Smooth muscle cell (in vitro differentiated cells): ENCODE measurements at regions not wholly inside any gene's neighbourhood (a gene's known extent, or its start where the extent isn't known, plus 50 kb on each side); places are given as distances from the start of the nearest gene placed in this dataset.
"Not testable (repeated sequence)": the region's sequence is repeated elsewhere in the genome, so short reads cannot be mapped to it uniquely, and the experiment has no call there.

Experiments
- DNase-seq: peaks from one replicate; lab custom pipeline; 2025; ENCODE audit not compliant: unreplicated experiment; lab: John Stamatoyannopoulos, UW
- H2AFZ ChIP-seq: fragments of 200-600 bp; sonication (generic); 2 replicates; pipeline ENCODE4 v1.6.0; 2016; ENCODE audit warnings: antibody characterized with exemption, low read depth, mild to moderate bottlenecking
- H3F3A ChIP-seq: fragments of 200-600 bp; sonication (generic); 2 replicates; pipeline ENCODE4 v1.6.0; 2017; ENCODE audit warnings: antibody characterized with exemption, low read depth
- H3K27ac ChIP-seq: fragments of 200-600 bp; sonication (generic); 2 replicates; pipeline ENCODE4 v1.5.1; 2016; ENCODE audit warnings: low read depth, mild to moderate bottlenecking
- H3K27me3 ChIP-seq: fragments of 200-600 bp; sonication (generic); 2 replicates; pipeline ENCODE4 v1.6.1; 2016; ENCODE audit warnings: low read depth, mild to moderate bottlenecking
- H3K36me3 ChIP-seq: fragments of 200-600 bp; sonication (generic); 2 replicates; pipeline ENCODE4 v1.5.1; 2016; ENCODE audit warnings: low read depth
- H3K4me1 ChIP-seq: fragments of 200-600 bp; sonication (generic); 2 replicates; pipeline ENCODE4 v1.5.1; 2016; ENCODE audit warnings: low read depth
- H3K4me2 ChIP-seq: fragments of 200-600 bp; sonication (generic); 2 replicates; pipeline ENCODE4 v1.6.0; 2016; ENCODE audit warnings: mild to moderate bottlenecking
- H3K4me3 ChIP-seq: fragments of 200-600 bp; sonication (generic); 2 replicates; pipeline ENCODE4 v1.5.1; 2016; ENCODE audit warnings: mild to moderate bottlenecking
- H3K79me2 ChIP-seq: fragments of 200-600 bp; sonication (generic); 2 replicates; pipeline ENCODE4 v1.6.0; 2016; ENCODE audit warnings: low read depth, mild to moderate bottlenecking
- H3K9ac ChIP-seq: fragments of 200-600 bp; sonication (generic); 2 replicates; pipeline ENCODE4 v1.6.0; 2016; ENCODE audit warnings: low read depth
- H3K9me3 ChIP-seq: fragments of 200-600 bp; sonication (generic); replicated peaks from 2 replicates; pipeline ENCODE4 v1.5.1; 2016; ENCODE audit warnings: low read depth
- H4K20me1 ChIP-seq: fragments of 200-600 bp; sonication (generic); 2 replicates; pipeline ENCODE4 v1.6.0; 2016; ENCODE audit warnings: low read depth
- CTCF ChIP-seq: fragments of 200-600 bp; sonication (generic); IDR thresholded peaks from 2 replicates; pipeline ENCODE4 v1.5.1; 2017; ENCODE audit warnings: borderline replicate concordance, mild to moderate bottlenecking, antibody characterized with exemption; ENCODE audit not compliant: insufficient read depth, poor library complexity, severe bottlenecking
- WGBS: methylation state at CpG from one replicate; pipeline ENCODE4 v1.1.7; 2016; ENCODE audit warnings: low lambda C conversion rate; 5-methylcytosine and 5-hydroxymethylcytosine counted together

GRCh38 chr1:238450976-238451375, 560.3 kb upstream of the ZP4 start:
- H4K20me1 ChIP-seq = no peaks in the 10 kb centered on the region
- H3K9ac ChIP-seq = no peak overlapping the region
- no peak overlapping the region for H3K4me3 ChIP-seq
- H3K27ac ChIP-seq = no peak overlapping the region
- no peaks in the 10 kb centered on the region for H3K79me2 ChIP-seq
- no peaks in the 10 kb centered on the region for H3F3A ChIP-seq
- TF ChIP-seq CTCF = no peak
- no peaks in the 10 kb centered on the region for H3K9me3 ChIP-seq
- DNase-seq = no peak
- no peaks in the 10 kb centered on the region for H3K27me3 ChIP-seq
- H3K4me2 ChIP-seq = no peak overlapping the region
- H3K4me1 ChIP-seq = no peaks in the 10 kb centered on the region
- H2AFZ ChIP-seq = no peak overlapping the region
- no peaks in the 10 kb centered on the region for H3K36me3 ChIP-seq

- Histone ChIP-seq H2AFZ (no peak overlapping the region), H3K27me3 (no peaks in the 10 kb centered on the region), H3K4me1 (peaks cover 7% of the 10 kb centered on the region), H3K4me3 (no peak overlapping the region), H3K9ac (no peak overlapping the region), H3K27ac (no peak overlapping the region), H3K9me3 (no peaks in the 10 kb centered on the region), H4K20me1 (no peaks in the 10 kb centered on the region), H3F3A (no peaks in the 10 kb centered on the region), H3K36me3 (no peaks in the 10 kb centered on the region), H3K4me2 (no peak overlapping the region), H3K79me2 (no peaks in the 10 kb centered on the region)
- 91% methylated on average over 6 of the region's 6 CpGs for WGBS
- DNase-seq = no peak
- TF ChIP-seq CTCF = no peak
Observed at GRCh38 chr1:238443687-238444086, 553.0 kb upstream of the ZP4 start.

- Histone ChIP-seq H3K27me3 (no peaks in the 10 kb centered on the region), H3K79me2 (no peaks in the 10 kb centered on the region), H3K27ac (no peak overlapping the region), H2AFZ (no peak overlapping the region), H3K4me1 (peaks cover 8% of the 10 kb centered on the region), H3K9me3 (no peaks in the 10 kb centered on the region), H3F3A (no peaks in the 10 kb centered on the region), H3K9ac (no peak overlapping the region), H3K36me3 (no peaks in the 10 kb centered on the region), H3K4me2 (no peak overlapping the region), H4K20me1 (no peaks in the 10 kb centered on the region), H3K4me3 (no peak overlapping the region)
- DNase-seq = no peak
- no peak for TF ChIP-seq CTCF
Observed at GRCh38 chr1:238439511-238439910, 548.8 kb upstream of the ZP4 start.

- no peak for DNase-seq
- no peak for TF ChIP-seq CTCF
- no peak overlapping the region for H3K9ac ChIP-seq
- H2AFZ ChIP-seq = no peak overlapping the region
- H3K9me3 ChIP-seq = no peaks in the 10 kb centered on the region
- no peaks in the 10 kb centered on the region for H3K27me3 ChIP-seq
- no peak overlapping the region for H3K27ac ChIP-seq
- H3K36me3 ChIP-seq = no peaks in the 10 kb centered on the region
- WGBS = 67% methylated on average over 5 of the region's 5 CpGs
- H4K20me1 ChIP-seq = no peaks in the 10 kb centered on the region
- no peaks in the 10 kb centered on the region for H3F3A ChIP-seq
- H3K4me3 ChIP-seq = no peak overlapping the region
- no peaks in the 10 kb centered on the region for H3K79me2 ChIP-seq
- peaks cover 8% of the 10 kb centered on the region for H3K4me1 ChIP-seq
- H3K4me2 ChIP-seq = no peak overlapping the region
Observed at GRCh38 chr1:238438311-238439270, 547.9 kb upstream of the ZP4 start.

- WGBS = 59% methylated on average over 2 of the region's 2 CpGs
- not testable (repeated sequence) for DNase-seq
Observed at GRCh38 chr1:238429703-238430102, 539.0 kb upstream of the ZP4 start.

More at GRCh38 chr1:238429703-238430102, 539.0 kb upstream of the ZP4 start:
- H3F3A ChIP-seq, H3K4me2 ChIP-seq, H2AFZ ChIP-seq, H4K20me1 ChIP-seq, H3K9ac ChIP-seq, H3K79me2 ChIP-seq, H3K4me1 ChIP-seq, H3K4me3 ChIP-seq, H3K27ac ChIP-seq, H3K36me3 ChIP-seq, H3K9me3 ChIP-seq, H3K27me3 ChIP-seq: not testable (repeated sequence)
